ENCODE measurements at regions not wholly inside any gene's neighbourhood (a gene's known extent, or its start where the extent isn't known, plus 50 kb on each side); places are given as distances from the start of the nearest gene placed in this dataset.

GRCh38 chr3:120506076-120506827 lies 55.5 kb upstream of the FSTL1 start:
- DNase-seq (ENCODE audit: low read depth): no peak
- CTCF ChIA-PET: interaction anchor here (0.8 to 1.6 kb wide), 10 partner anchors 19 to 114 kb away, joined by 3 to 11 read pairs (median 4); partner anchors contain the start of gene FSTL1
- no peak for TF ChIP-seq CTCF (IDR thresholded peaks at IDR 0.05; ENCODE audit: insufficient read depth, low read depth, low read length)
- POLR2A ChIA-PET: interaction anchor here (1.0 kb wide), 1 partner anchor 60 kb away, joined by 3 read pairs; no protein-coding TSS in a partner anchor
- Histone ChIP-seq H3K36me3 (ENCODE audit: control insufficient read depth, insufficient read depth, low read length) (no peaks in the 10 kb centered on the region), H3K4me3 (ENCODE audit: low read depth, low read length) (no peak overlapping the region), H3K27me3 (ENCODE audit: control insufficient read depth, insufficient read depth, low read length) (no peaks in the 10 kb centered on the region)

- no peak for DNase-seq (ENCODE audit: low read depth)
- Histone ChIP-seq H3K4me3 (ENCODE audit: low read depth, low read length) (no peak overlapping the region), H3K36me3 (ENCODE audit: control insufficient read depth, insufficient read depth, low read length) (no peaks in the 10 kb centered on the region), H3K27me3 (ENCODE audit: control insufficient read depth, insufficient read depth, low read length) (no peaks in the 10 kb centered on the region)
- no peak for TF ChIP-seq CTCF (IDR thresholded peaks at IDR 0.05; ENCODE audit: insufficient read depth, low read depth, low read length)
- POLR2A ChIA-PET: no interaction called here
- CTCF ChIA-PET: interaction anchor here (0.6 to 2.0 kb wide), 11 partner anchors 15 to 87 kb away, joined by 3 to 14 read pairs (median 3); no protein-coding TSS in a partner anchor
Measured at GRCh38 chr3:120503727-120504616, 53.2 kb upstream of the FSTL1 start.

- no peak for TF ChIP-seq CTCF (IDR thresholded peaks at IDR 0.05; ENCODE audit: insufficient read depth, low read depth, low read length)
- H3K4me3 ChIP-seq (ENCODE audit: low read depth, low read length): no peak overlapping the region
Measured at GRCh38 chr3:120502116-120502515, 51.3 kb upstream of the FSTL1 start.

More at GRCh38 chr3:120502116-120502515, 51.3 kb upstream of the FSTL1 start:
- ChIA-PET CTCF (interaction anchor here (1.3 kb wide), 1 partner anchor 85 kb away, joined by 3 read pairs; no protein-coding TSS in a partner anchor), POLR2A (no interaction called here)
- H3K36me3 ChIP-seq (ENCODE audit: control insufficient read depth, insufficient read depth, low read length): no peaks in the 10 kb centered on the region
- no peak for DNase-seq (ENCODE audit: low read depth)
- no peaks in the 10 kb centered on the region for H3K27me3 ChIP-seq (ENCODE audit: control insufficient read depth, insufficient read depth, low read length)

Measured in BJ (cell line).